Central memory CD8-positive, alpha-beta T cell (primary cell): ENCODE measurements at regions not wholly inside any gene's neighbourhood (a gene's known extent, or its start where the extent isn't known, plus 50 kb on each side); places are given as distances from the start of the nearest gene placed in this dataset.

Experiments used
- ATAC-seq: fragments of 150-1000 bp; cut with Tn5 transposase; replicated peaks from 2 replicates; pipeline ENCODE4 v1.10.0; 2022; ENCODE audit warnings: mild to moderate bottlenecking, moderate FRiP score, moderate number of reproducible peaks; ENCODE audit not compliant: poor library complexity, severe bottlenecking; ENCODE audit errors: extremely low read depth
- DNase-seq, 2 donors: peaks; one replicate each; pipeline ENCODE4 v3.0.0; 2021; ENCODE audit warnings: low spot score in 2 of 2
- H3K27ac Mint-ChIP-seq: one replicate; pipeline ENCODE4 v1.8.0; 2022; ENCODE audit warnings: low read depth, mild to moderate bottlenecking, moderate library complexity, mixed read lengths
- H3K27me3 Mint-ChIP-seq: one replicate; pipeline ENCODE4 v1.8.0; 2022; ENCODE audit warnings: mixed read lengths
- H3K36me3 Mint-ChIP-seq: one replicate; pipeline ENCODE4 v1.8.0; 2022; ENCODE audit warnings: mild to moderate bottlenecking, moderate library complexity, mixed read lengths; ENCODE audit not compliant: insufficient read depth
- H3K4me1 Mint-ChIP-seq: one replicate; pipeline ENCODE4 v1.8.0; 2022; ENCODE audit warnings: mixed read lengths
- H3K4me3 Mint-ChIP-seq: one replicate; pipeline ENCODE4 v1.8.0; 2022; ENCODE audit warnings: mild to moderate bottlenecking, moderate library complexity, mixed read lengths
- H3K9me3 Mint-ChIP-seq: one replicate; pipeline ENCODE4 v1.8.0; 2022; ENCODE audit warnings: mixed read lengths

- Mint-ChIP-seq H3K4me1 (peaks cover 5% of the 10 kb centered on the region), H3K9me3 (peaks cover 5% of the 10 kb centered on the region), H3K36me3 (no peaks in the 10 kb centered on the region), H3K27ac (no peak overlapping the region), H3K27me3 (no peaks in the 10 kb centered on the region), H3K4me3 (no peak overlapping the region)
- DNase-seq (no peak), ATAC-seq (no peak)
Measured at GRCh38 chr7:80082213-80082612, 52.4 kb upstream of the GNAI1 start.

GRCh38 chr7:80078886-80079285, 55.7 kb upstream of the GNAI1 start:
- peaks cover 5% of the 10 kb centered on the region for H3K4me1 Mint-ChIP-seq
- no peaks in the 10 kb centered on the region for H3K36me3 Mint-ChIP-seq
- H3K27me3 Mint-ChIP-seq = no peaks in the 10 kb centered on the region
- H3K27ac Mint-ChIP-seq = no peak overlapping the region
- ATAC-seq = no peak
- DNase-seq = no peak
- H3K9me3 Mint-ChIP-seq = peaks cover 11% of the 10 kb centered on the region
- H3K4me3 Mint-ChIP-seq = no peak overlapping the region

GRCh38 chr7:80078159-80078731, 56.4 kb upstream of the GNAI1 start:
- peaks cover 5% of the 10 kb centered on the region for H3K4me1 Mint-ChIP-seq
- H3K9me3 Mint-ChIP-seq = peaks cover 15% of the 10 kb centered on the region
- no peaks in the 10 kb centered on the region for H3K27me3 Mint-ChIP-seq
- H3K36me3 Mint-ChIP-seq = no peaks in the 10 kb centered on the region
- ATAC-seq = no peak
- peak overlapping the region; percentile 4 for H3K4me3 Mint-ChIP-seq
- no peak for DNase-seq
- H3K27ac Mint-ChIP-seq = no peak overlapping the region

- peaks cover 25% of the 10 kb centered on the region for H3K9me3 Mint-ChIP-seq
- H3K27me3 Mint-ChIP-seq = no peaks in the 10 kb centered on the region
- H3K4me1 Mint-ChIP-seq = no peaks in the 10 kb centered on the region
- no peak for DNase-seq
- no peak overlapping the region for H3K4me3 Mint-ChIP-seq
- no peak overlapping the region for H3K27ac Mint-ChIP-seq
- H3K36me3 Mint-ChIP-seq = no peaks in the 10 kb centered on the region
- ATAC-seq = no peak
Measured at GRCh38 chr7:80070391-80070790, 64.2 kb upstream of the GNAI1 start.

- DNase-seq (no peak), ATAC-seq (no peak)
- H3K4me3 Mint-ChIP-seq = no peak overlapping the region
- no peaks in the 10 kb centered on the region for H3K4me1 Mint-ChIP-seq
- H3K36me3 Mint-ChIP-seq = no peaks in the 10 kb centered on the region
- no peaks in the 10 kb centered on the region for H3K27me3 Mint-ChIP-seq
- H3K9me3 Mint-ChIP-seq = peaks cover 25% of the 10 kb centered on the region
- H3K27ac Mint-ChIP-seq = no peak overlapping the region
Measured at GRCh38 chr7:80066639-80067038, 68.0 kb upstream of the GNAI1 start.

- Mint-ChIP-seq H3K4me1 (no peaks in the 10 kb centered on the region), H3K4me3 (no peak overlapping the region), H3K36me3 (no peaks in the 10 kb centered on the region), H3K27ac (no peak overlapping the region), H3K27me3 (no peaks in the 10 kb centered on the region), H3K9me3 (peaks cover 26% of the 10 kb centered on the region)
- DNase-seq (no peak), ATAC-seq (no peak)
Measured at GRCh38 chr7:80063834-80064233, 70.8 kb upstream of the GNAI1 start.

GRCh38 chr7:80060218-80060806, 74.3 kb upstream of the GNAI1 start:
- no peaks in the 10 kb centered on the region for H3K4me1 Mint-ChIP-seq

GRCh38 chr7:80057488-80057887, 77.1 kb upstream of the GNAI1 start:
- Mint-ChIP-seq H3K4me3 (no peak overlapping the region), H3K9me3 (peaks cover 8% of the 10 kb centered on the region), H3K36me3 (no peaks in the 10 kb centered on the region), H3K27ac (no peak overlapping the region), H3K4me1 (no peaks in the 10 kb centered on the region), H3K27me3 (no peaks in the 10 kb centered on the region)
- DNase-seq (no peak), ATAC-seq (no peak)

More at GRCh38 chr7:80060218-80060806, 74.3 kb upstream of the GNAI1 start:
- no peak for DNase-seq
- no peak for ATAC-seq
- Mint-ChIP-seq H3K36me3 (no peaks in the 10 kb centered on the region), H3K9me3 (peaks cover 15% of the 10 kb centered on the region), H3K4me3 (no peak overlapping the region), H3K27me3 (no peaks in the 10 kb centered on the region), H3K27ac (no peak overlapping the region)

GRCh38 chr7:80054356-80054755, 80.3 kb upstream of the GNAI1 start:
- H3K9me3 Mint-ChIP-seq = peaks cover 1% of the 10 kb centered on the region
- H3K4me3 Mint-ChIP-seq = no peak overlapping the region
- no peak overlapping the region for H3K27ac Mint-ChIP-seq
- H3K4me1 Mint-ChIP-seq = no peaks in the 10 kb centered on the region
- no peaks in the 10 kb centered on the region for H3K27me3 Mint-ChIP-seq
- ATAC-seq (no peak), DNase-seq (no peak)
- no peaks in the 10 kb centered on the region for H3K36me3 Mint-ChIP-seq

GRCh38 chr7:80053124-80053523, 81.5 kb upstream of the GNAI1 start:
- DNase-seq (no peak), ATAC-seq (no peak)
- Mint-ChIP-seq H3K4me1 (no peaks in the 10 kb centered on the region), H3K36me3 (no peaks in the 10 kb centered on the region), H3K27ac (no peak overlapping the region), H3K27me3 (no peaks in the 10 kb centered on the region), H3K4me3 (no peak overlapping the region), H3K9me3 (peaks cover 6% of the 10 kb centered on the region)

- DNase-seq (no peak), ATAC-seq (no peak)
- no peaks in the 10 kb centered on the region for H3K27me3 Mint-ChIP-seq
- no peaks in the 10 kb centered on the region for H3K36me3 Mint-ChIP-seq
- no peaks in the 10 kb centered on the region for H3K4me1 Mint-ChIP-seq
- H3K4me3 Mint-ChIP-seq = no peak overlapping the region
- H3K27ac Mint-ChIP-seq = no peak overlapping the region
- H3K9me3 Mint-ChIP-seq = peaks cover 25% of the 10 kb centered on the region
Measured at GRCh38 chr7:80047856-80048459, 86.7 kb upstream of the GNAI1 start.

- no peaks in the 10 kb centered on the region for H3K27me3 Mint-ChIP-seq
- no peak overlapping the region for H3K4me3 Mint-ChIP-seq
- peaks cover 27% of the 10 kb centered on the region for H3K9me3 Mint-ChIP-seq
- no peak overlapping the region for H3K27ac Mint-ChIP-seq
- ATAC-seq (no peak), DNase-seq (no peak)
- no peaks in the 10 kb centered on the region for H3K4me1 Mint-ChIP-seq
- no peaks in the 10 kb centered on the region for H3K36me3 Mint-ChIP-seq
Measured at GRCh38 chr7:80047032-80047431, 87.6 kb upstream of the GNAI1 start.

GRCh38 chr7:80044796-80045195, 89.8 kb upstream of the GNAI1 start:
- DNase-seq (no peak), ATAC-seq (no peak)
- no peaks in the 10 kb centered on the region for H3K36me3 Mint-ChIP-seq
- no peaks in the 10 kb centered on the region for H3K4me1 Mint-ChIP-seq
- H3K27me3 Mint-ChIP-seq = no peaks in the 10 kb centered on the region
- H3K9me3 Mint-ChIP-seq = peaks cover 33% of the 10 kb centered on the region
- H3K27ac Mint-ChIP-seq = no peak overlapping the region
- H3K4me3 Mint-ChIP-seq = no peak overlapping the region
